GM23338 (cell line): ENCODE measurements at regions not wholly inside any gene's neighbourhood (a gene's known extent, or its start where the extent isn't known, plus 50 kb on each side); places are given as distances from the start of the nearest gene placed in this dataset.
"Not testable (repeated sequence)": the region's sequence is repeated elsewhere in the genome, so short reads cannot be mapped to it uniquely, and the experiment has no call there.

ENCODE experiments used
- ATAC-seq: fragments of 200-7000 bp; cut with Tn5 transposase; 3 replicates; pipeline ENCODE4 v1.9.1; 2020
- DNase-seq: peaks from one replicate; pipeline ENCODE4 v3.0.0-alpha.2; 2015; ENCODE audit warnings: low spot score
- H2AFZ ChIP-seq: fragments of 200-600 bp; sonication (generic); 2 replicates; pipeline ENCODE4 v1.8.0; 2016; ENCODE audit warnings: antibody characterized with exemption, mild to moderate bottlenecking, moderate library complexity
- H3F3A ChIP-seq: fragments of 200-600 bp; sonication (generic); replicated peaks from 2 replicates; pipeline ENCODE4 v1.8.0; 2017; ENCODE audit warnings: antibody characterized with exemption, mixed run types, low read depth
- H3K27ac ChIP-seq: fragments of 200-600 bp; sonication (generic); 2 replicates; pipeline ENCODE4 v1.6.1; 2016; ENCODE audit warnings: low read depth
- H3K27me3 ChIP-seq: fragments of 200-600 bp; sonication (generic); 2 replicates; pipeline ENCODE4 v1.8.0; 2016; ENCODE audit warnings: mild to moderate bottlenecking, mixed run types, moderate library complexity; ENCODE audit not compliant: insufficient read depth
- H3K36me3 ChIP-seq: fragments of 200-600 bp; sonication (generic); 2 replicates; pipeline ENCODE4 v1.8.0; 2016; ENCODE audit warnings: mild to moderate bottlenecking; ENCODE audit not compliant: insufficient read depth
- H3K4me1 ChIP-seq: fragments of 200-600 bp; sonication (generic); 2 replicates; pipeline ENCODE4 v1.8.0; 2016; ENCODE audit warnings: mild to moderate bottlenecking, moderate library complexity; ENCODE audit not compliant: insufficient read depth
- H3K4me2 ChIP-seq: fragments of 200-600 bp; sonication (generic); 2 replicates; pipeline ENCODE4 v1.7.1; 2017; ENCODE audit warnings: mixed run types
- H3K4me3 ChIP-seq: fragments of 200-600 bp; sonication (generic); 2 replicates; pipeline ENCODE4 v1.6.1; 2016; ENCODE audit warnings: mixed run types
- H3K79me2 ChIP-seq: fragments of 200-600 bp; sonication (generic); replicated peaks from 2 replicates; pipeline ENCODE4 v1.8.0; 2017; ENCODE audit warnings: mild to moderate bottlenecking; ENCODE audit not compliant: insufficient read depth
- H3K9me2 ChIP-seq: fragments of 200-600 bp; sonication (generic); 2 replicates; pipeline ENCODE4 v1.8.0; 2017; ENCODE audit not compliant: insufficient read depth
- H4K20me1 ChIP-seq: fragments of 200-600 bp; sonication (generic); replicated peaks from 2 replicates; pipeline ENCODE4 v1.8.0; 2017; ENCODE audit warnings: mild to moderate bottlenecking; ENCODE audit not compliant: insufficient read depth
- H3K27ac Mint-ChIP-seq: 2 replicates; pipeline ENCODE4 v1.8.0; 2020; ENCODE audit warnings: inconsistent platforms, mild to moderate bottlenecking, moderate library complexity, mixed read lengths
- H3K27me3 Mint-ChIP-seq: 3 replicates; pipeline ENCODE4 v1.8.0; 2022; ENCODE audit warnings: low read depth, mild to moderate bottlenecking, moderate library complexity, mixed read lengths, inconsistent platforms; ENCODE audit not compliant: insufficient read depth, poor library complexity
- H3K36me3 Mint-ChIP-seq: 3 replicates; pipeline ENCODE4 v1.8.0; 2021; ENCODE audit warnings: low read depth, mild to moderate bottlenecking, inconsistent platforms, moderate library complexity, mixed read lengths
- H3K4me1 Mint-ChIP-seq: 3 replicates; pipeline ENCODE4 v1.8.0; 2020; ENCODE audit warnings: mild to moderate bottlenecking, inconsistent platforms, mixed read lengths
- H3K4me3 Mint-ChIP-seq: 3 replicates; pipeline ENCODE4 v1.8.0; 2021; ENCODE audit warnings: moderate library complexity, mild to moderate bottlenecking, inconsistent platforms, mixed read lengths
- H3K9me3 Mint-ChIP-seq: 3 replicates; pipeline ENCODE4 v1.8.0; 2020; ENCODE audit warnings: moderate library complexity, mild to moderate bottlenecking, inconsistent platforms, mixed read lengths
- EZH2 ChIP-seq: fragments of 200-600 bp; sonication (generic); IDR thresholded peaks from one replicate; pipeline ENCODE4 v1.8.0; 2017; ENCODE audit warnings: antibody characterized with exemption, mild to moderate bottlenecking, low read depth; ENCODE audit not compliant: unreplicated experiment
- EZH2phosphoT487 ChIP-seq: fragments of 200-600 bp; sonication (generic); IDR thresholded peaks from one replicate; pipeline ENCODE4 v1.8.1; 2018; ENCODE audit warnings: antibody characterized with exemption; ENCODE audit not compliant: unreplicated experiment
- JUNB ChIP-seq: IDR thresholded peaks from one replicate; pipeline ENCODE4 v1.6.1; 2016; ENCODE audit warnings: antibody characterized with exemption; ENCODE audit not compliant: unreplicated experiment
- NANOG ChIP-seq: IDR thresholded peaks from 2 replicates; pipeline ENCODE4 v1.6.1; 2016; ENCODE audit warnings: antibody characterized with exemption, borderline replicate concordance
- STAT1 ChIP-seq: IDR thresholded peaks from one replicate; pipeline ENCODE4 v1.6.1; 2016; ENCODE audit warnings: antibody characterized with exemption; ENCODE audit not compliant: unreplicated experiment
- TF ChIP-seq, protein P1 (sequence below), 2 experiments: fragments of 200-600 bp in 1 of 2; sonication (generic) in 1 of 2; conservative IDR thresholded peaks; 2 replicates each; pipeline versions ENCODE4 v1.5.1 to v1.6.1; 2016 to 2017; ENCODE audit warnings: antibody characterized with exemption in 2 of 2, low read depth in 2 of 2, mild to moderate bottlenecking in 2 of 2, moderate library complexity in 1 of 2
- TF ChIP-seq, protein P2 (sequence below): IDR thresholded peaks from 2 replicates; pipeline ENCODE4 v1.6.1; 2016; ENCODE audit warnings: antibody characterized with exemption
- TF ChIP-seq, protein P3 (sequence below): IDR thresholded peaks from one replicate; pipeline ENCODE4 v1.6.1; 2018; ENCODE audit warnings: antibody characterized with exemption; ENCODE audit not compliant: unreplicated experiment

DNA sequence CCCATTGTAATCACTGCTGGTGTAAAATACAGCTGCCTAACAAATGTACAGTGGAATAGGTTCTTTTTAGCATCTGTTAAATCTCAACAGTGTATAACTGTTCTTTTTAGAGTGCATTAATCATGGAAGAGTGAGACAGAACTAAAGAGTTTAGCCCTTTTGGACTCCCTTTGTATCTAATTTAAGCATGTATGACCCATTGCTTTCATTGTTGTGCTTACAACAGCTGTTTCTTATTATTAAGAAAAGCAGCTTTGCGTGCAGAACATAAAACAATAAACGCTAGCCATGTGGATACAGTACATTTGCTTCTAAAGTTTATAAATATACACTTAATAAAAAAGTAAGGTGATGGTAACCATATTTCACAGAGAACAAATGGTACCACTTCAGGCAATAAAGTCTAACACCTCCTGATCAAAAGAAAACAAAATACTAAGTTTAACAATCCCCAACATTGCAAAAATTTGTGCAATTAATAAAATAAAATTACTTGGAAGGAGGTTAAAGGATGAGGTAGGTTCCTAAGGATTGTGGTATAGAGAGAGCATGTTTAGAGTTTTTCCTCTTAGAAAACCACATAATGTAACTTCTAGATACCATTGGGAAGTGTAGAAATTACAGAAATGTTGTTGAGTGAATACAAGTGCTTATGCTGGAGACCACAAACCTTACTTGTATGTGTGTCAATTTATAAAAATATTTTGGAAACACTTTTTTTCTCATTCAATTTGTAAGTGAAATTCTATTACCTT lies 448.7 kb downstream of the SLC6A15 start:
- no peaks in the 10 kb centered on the region for H3K27me3 Mint-ChIP-seq
- Histone ChIP-seq H3F3A (no peaks in the 10 kb centered on the region), H3K27me3 (no peaks in the 10 kb centered on the region), H3K4me1 (no peaks in the 10 kb centered on the region), H3K4me3 (no peak overlapping the region), H3K4me2 (no peak overlapping the region), H3K79me2 (no peaks in the 10 kb centered on the region), H3K9me2 (no peaks in the 10 kb centered on the region), H3K27ac (no peak overlapping the region), H2AFZ (no peak overlapping the region), H3K36me3 (no peaks in the 10 kb centered on the region), H4K20me1 (no peaks in the 10 kb centered on the region)
- no peaks in the 10 kb centered on the region for H3K36me3 Mint-ChIP-seq
- TF ChIP-seq EZH2phosphoT487 (no peak), EZH2 (no peak), JUNB (no peak), STAT1 (no peak), NANOG (no peak)
- TF ChIP-seq, protein P1, sequence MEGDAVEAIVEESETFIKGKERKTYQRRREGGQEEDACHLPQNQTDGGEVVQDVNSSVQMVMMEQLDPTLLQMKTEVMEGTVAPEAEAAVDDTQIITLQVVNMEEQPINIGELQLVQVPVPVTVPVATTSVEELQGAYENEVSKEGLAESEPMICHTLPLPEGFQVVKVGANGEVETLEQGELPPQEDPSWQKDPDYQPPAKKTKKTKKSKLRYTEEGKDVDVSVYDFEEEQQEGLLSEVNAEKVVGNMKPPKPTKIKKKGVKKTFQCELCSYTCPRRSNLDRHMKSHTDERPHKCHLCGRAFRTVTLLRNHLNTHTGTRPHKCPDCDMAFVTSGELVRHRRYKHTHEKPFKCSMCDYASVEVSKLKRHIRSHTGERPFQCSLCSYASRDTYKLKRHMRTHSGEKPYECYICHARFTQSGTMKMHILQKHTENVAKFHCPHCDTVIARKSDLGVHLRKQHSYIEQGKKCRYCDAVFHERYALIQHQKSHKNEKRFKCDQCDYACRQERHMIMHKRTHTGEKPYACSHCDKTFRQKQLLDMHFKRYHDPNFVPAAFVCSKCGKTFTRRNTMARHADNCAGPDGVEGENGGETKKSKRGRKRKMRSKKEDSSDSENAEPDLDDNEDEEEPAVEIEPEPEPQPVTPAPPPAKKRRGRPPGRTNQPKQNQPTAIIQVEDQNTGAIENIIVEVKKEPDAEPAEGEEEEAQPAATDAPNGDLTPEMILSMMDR (conservative IDR thresholded peaks at IDR 0.05; ENCODE audit: low read depth in 2 of 2): no peak
- TF ChIP-seq, protein P2, sequence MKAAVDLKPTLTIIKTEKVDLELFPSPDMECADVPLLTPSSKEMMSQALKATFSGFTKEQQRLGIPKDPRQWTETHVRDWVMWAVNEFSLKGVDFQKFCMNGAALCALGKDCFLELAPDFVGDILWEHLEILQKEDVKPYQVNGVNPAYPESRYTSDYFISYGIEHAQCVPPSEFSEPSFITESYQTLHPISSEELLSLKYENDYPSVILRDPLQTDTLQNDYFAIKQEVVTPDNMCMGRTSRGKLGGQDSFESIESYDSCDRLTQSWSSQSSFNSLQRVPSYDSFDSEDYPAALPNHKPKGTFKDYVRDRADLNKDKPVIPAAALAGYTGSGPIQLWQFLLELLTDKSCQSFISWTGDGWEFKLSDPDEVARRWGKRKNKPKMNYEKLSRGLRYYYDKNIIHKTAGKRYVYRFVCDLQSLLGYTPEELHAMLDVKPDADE: no peak
- TF ChIP-seq, protein P3, sequence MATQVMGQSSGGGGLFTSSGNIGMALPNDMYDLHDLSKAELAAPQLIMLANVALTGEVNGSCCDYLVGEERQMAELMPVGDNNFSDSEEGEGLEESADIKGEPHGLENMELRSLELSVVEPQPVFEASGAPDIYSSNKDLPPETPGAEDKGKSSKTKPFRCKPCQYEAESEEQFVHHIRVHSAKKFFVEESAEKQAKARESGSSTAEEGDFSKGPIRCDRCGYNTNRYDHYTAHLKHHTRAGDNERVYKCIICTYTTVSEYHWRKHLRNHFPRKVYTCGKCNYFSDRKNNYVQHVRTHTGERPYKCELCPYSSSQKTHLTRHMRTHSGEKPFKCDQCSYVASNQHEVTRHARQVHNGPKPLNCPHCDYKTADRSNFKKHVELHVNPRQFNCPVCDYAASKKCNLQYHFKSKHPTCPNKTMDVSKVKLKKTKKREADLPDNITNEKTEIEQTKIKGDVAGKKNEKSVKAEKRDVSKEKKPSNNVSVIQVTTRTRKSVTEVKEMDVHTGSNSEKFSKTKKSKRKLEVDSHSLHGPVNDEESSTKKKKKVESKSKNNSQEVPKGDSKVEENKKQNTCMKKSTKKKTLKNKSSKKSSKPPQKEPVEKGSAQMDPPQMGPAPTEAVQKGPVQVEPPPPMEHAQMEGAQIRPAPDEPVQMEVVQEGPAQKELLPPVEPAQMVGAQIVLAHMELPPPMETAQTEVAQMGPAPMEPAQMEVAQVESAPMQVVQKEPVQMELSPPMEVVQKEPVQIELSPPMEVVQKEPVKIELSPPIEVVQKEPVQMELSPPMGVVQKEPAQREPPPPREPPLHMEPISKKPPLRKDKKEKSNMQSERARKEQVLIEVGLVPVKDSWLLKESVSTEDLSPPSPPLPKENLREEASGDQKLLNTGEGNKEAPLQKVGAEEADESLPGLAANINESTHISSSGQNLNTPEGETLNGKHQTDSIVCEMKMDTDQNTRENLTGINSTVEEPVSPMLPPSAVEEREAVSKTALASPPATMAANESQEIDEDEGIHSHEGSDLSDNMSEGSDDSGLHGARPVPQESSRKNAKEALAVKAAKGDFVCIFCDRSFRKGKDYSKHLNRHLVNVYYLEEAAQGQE: no peak
- H3K4me3 Mint-ChIP-seq: no peak overlapping the region
- H3K9me3 Mint-ChIP-seq: no peaks in the 10 kb centered on the region
- no peaks in the 10 kb centered on the region for H3K4me1 Mint-ChIP-seq
- no peak overlapping the region for H3K27ac Mint-ChIP-seq
- DNase-seq: no peak
- no peak for ATAC-seq

DNA sequence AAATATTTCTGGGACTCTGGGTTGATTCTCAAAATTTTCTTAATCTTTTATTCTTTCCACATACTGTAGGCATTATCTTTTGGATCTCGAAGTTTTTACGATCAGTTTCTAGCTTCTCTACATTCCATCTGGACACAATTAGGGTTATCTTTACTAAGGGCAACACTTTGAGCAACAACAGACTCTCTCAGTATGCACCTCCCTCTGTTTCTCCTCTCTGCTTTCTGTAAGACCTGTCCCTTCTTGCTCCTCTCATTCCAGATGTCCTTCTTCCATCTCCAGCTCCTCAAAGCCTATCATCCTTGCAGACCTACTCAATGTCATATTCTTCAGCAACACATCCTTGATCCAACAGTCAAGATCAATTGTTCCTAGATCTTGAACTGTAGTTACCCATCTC lies 457.0 kb downstream of the SLC6A15 start:
- H3F3A ChIP-seq: no peaks in the 10 kb centered on the region
- peaks cover 6% of the 10 kb centered on the region; the same call in 1 of the 2 replicates for H3K9me2 ChIP-seq
- H3K4me2 ChIP-seq: no peak overlapping the region
- no peaks in the 10 kb centered on the region for H3K79me2 ChIP-seq
- H2AFZ ChIP-seq: no peak overlapping the region
- H3K27ac Mint-ChIP-seq: no peak overlapping the region
- no peak overlapping the region for H3K4me3 Mint-ChIP-seq
- H4K20me1 ChIP-seq: no peaks in the 10 kb centered on the region
- H3K4me1 ChIP-seq: no peaks in the 10 kb centered on the region
- no peak for DNase-seq
- no peaks in the 10 kb centered on the region for H3K4me1 Mint-ChIP-seq
- H3K27me3 ChIP-seq: no peaks in the 10 kb centered on the region
- no peaks in the 10 kb centered on the region for H3K36me3 ChIP-seq
- no peak overlapping the region for H3K27ac ChIP-seq
- H3K36me3 Mint-ChIP-seq: no peaks in the 10 kb centered on the region
- H3K4me3 ChIP-seq: no peak overlapping the region
- no peaks in the 10 kb centered on the region for H3K9me3 Mint-ChIP-seq
- H3K27me3 Mint-ChIP-seq: no peaks in the 10 kb centered on the region
- TF ChIP-seq, protein P3: no peak
- no peak for TF ChIP-seq EZH2phosphoT487
- ATAC-seq: no peak

DNA sequence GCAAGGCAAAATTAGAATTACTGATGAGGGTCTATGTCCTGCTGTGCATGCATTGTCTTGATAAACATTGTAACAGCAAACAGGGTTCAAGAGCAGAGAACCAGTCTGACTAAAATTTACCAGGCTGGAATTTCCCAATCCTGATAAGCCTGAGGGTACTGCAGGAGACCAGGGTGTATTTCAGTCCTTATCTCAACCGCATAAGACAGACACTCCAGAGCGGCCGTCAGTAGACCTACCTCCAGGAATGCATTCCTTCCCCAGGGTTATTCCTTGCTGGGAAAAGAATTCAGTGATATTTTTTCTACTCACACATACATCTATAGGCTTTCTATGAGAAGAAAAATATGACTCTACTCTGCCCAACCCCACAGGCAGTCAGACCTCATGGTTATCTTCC lies 466.1 kb downstream of the SLC6A15 start:
- H2AFZ ChIP-seq, H4K20me1 ChIP-seq, H3K4me2 ChIP-seq, DNase-seq, H3K4me1 Mint-ChIP-seq, H3K27me3 Mint-ChIP-seq, H3K4me3 Mint-ChIP-seq, H3K79me2 ChIP-seq, H3K27me3 ChIP-seq, H3K36me3 Mint-ChIP-seq, ATAC-seq, H3K4me3 ChIP-seq, H3K27ac Mint-ChIP-seq, H3K9me3 Mint-ChIP-seq, H3F3A ChIP-seq, H3K36me3 ChIP-seq, H3K27ac ChIP-seq, H3K4me1 ChIP-seq: not testable (repeated sequence)
- peaks cover 13% of the 10 kb centered on the region; the same call in 1 of the 2 replicates for H3K9me2 ChIP-seq
